SIG-M5 (cell line): ENCODE measurements at regions not wholly inside any gene's neighbourhood (a gene's known extent, or its start where the extent isn't known, plus 50 kb on each side); places are given as distances from the start of the nearest gene placed in this dataset.

ENCODE experiments used
- DNase-seq: peaks from one replicate; lab custom pipeline; 2025; lab: John Stamatoyannopoulos, UW

GRCh38 chr4:106767991-106768390 is 268.1 kb downstream of the DKK2 start:
- DNase-seq = no peak

DNA sequence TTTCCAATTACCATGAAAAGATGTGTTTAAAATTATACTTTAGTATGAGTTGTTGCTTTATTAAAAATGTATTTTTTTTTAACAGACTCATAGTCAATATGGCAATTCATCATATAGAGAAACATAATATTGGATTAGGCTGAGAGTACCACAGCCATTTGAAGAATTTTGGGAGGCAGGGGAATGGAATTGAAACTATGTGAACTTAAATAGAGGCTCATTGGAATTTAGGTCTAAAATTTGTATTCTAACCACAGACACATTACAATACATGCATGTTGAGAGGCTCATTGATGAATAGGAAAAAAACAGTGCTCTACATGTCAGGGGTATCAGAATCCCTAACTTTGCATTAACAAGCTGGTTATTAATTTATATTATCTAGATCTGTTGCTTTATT is 269.6 kb downstream of the DKK2 start:
- no peak for DNase-seq

DNA sequence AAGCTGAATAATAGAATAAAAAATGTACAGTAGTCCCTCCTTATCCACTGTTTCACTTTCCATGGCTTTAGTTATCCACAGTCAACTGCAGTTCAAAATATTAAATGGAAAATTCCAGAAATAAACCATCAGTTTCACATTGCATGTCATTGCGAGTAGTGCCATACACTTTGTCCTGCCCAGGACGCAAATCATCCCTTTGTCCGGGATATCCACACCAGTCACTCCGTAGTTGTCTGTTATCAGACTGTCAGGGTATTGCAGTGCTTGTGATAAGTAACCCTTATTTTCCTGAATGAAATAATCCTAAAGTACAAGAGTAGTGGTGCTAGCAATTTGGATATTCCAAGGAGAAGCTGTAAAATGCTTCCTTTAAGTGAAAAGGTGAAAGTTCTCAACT is 271.3 kb downstream of the DKK2 start:
- no peak for DNase-seq

GRCh38 chr4:106762666-106763443 is 273.3 kb downstream of the DKK2 start:
- no peak for DNase-seq

DNA sequence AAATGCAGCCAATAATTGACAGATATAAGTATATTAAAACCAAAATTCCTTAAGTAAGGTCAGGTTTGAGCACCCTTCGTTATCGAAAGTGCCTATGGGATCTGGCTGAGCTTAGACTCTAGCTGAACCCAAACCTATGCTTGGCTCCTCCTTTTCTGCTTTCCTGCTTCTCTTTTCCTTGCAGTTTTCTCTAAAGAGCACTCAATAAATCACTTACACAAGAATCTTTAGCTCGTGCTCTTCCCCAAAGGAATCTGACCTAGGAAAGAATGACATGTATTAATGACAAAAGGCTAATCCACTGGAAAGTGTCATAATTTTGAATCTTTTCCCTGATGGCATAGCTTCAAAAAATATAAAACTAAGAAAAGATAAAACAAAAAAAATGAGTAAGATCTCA is 282.7 kb downstream of the DKK2 start:
- no peak for DNase-seq

GRCh38 chr4:106746451-106746850 is 289.7 kb downstream of the DKK2 start:
- DNase-seq = peak; percentile 20

DNA sequence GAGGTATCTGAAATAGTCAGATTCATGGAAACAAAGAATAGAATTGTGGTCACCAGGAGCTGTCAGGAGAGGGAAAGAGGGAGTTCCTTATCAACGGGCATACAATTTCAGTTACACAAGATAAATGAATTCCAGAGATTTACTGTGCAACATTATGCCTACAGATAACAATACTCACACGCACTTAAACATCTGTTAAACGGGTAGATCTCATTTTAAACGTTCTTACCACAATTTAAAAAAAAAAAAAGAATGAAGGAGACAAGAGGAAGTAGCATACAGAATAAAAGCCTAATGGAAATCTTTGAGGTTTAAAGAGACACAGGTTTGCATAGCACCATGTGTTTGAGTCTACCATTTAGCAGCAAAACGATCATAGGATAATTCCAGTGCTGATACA is 298.0 kb downstream of the DKK2 start:
- DNase-seq = no peak

DNA sequence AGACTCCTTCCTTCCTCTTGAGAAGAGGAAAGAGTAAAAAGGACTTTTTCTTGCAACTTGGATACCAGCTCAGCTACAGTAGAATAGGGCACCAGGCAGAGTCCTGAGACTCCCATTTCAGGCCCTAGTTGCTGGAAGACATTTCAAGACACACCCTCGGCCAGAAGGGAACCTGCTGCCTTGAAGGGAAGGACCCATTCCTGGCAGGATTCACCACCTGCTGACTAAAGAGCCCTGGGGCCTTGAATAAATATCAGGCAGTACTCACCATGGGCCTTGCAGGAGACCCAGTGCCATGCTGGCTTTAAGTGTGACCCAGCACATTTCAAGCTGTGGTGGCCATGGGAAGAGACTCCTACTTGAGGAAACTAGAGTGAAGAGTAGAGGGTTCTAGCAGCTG is 317.6 kb downstream of the DKK2 start:
- no peak for DNase-seq

GRCh38 chr4:106717091-106717490 is 319.0 kb downstream of the DKK2 start:
- DNase-seq = no peak

GRCh38 chr4:106715825-106716224 is 320.3 kb downstream of the DKK2 start:
- DNase-seq = no peak

DNA sequence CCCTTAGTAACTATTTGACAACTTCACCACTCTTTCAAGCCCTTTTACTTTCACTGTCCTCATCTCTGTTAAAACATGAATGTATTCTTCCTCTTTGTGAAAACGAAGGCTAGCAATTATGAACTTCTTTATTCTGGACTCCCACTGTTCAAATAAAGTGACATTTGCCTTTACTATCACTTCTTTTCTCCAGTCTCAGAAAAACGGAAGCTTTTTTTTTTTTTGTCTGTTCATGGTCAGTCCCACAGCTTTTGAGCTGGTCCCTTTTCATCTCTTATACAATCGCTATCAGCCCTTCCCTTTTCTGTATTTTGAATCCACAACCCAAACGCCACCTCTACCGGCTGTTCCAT is 327.7 kb downstream of the DKK2 start:
- peak; percentile 12 for DNase-seq

DNA sequence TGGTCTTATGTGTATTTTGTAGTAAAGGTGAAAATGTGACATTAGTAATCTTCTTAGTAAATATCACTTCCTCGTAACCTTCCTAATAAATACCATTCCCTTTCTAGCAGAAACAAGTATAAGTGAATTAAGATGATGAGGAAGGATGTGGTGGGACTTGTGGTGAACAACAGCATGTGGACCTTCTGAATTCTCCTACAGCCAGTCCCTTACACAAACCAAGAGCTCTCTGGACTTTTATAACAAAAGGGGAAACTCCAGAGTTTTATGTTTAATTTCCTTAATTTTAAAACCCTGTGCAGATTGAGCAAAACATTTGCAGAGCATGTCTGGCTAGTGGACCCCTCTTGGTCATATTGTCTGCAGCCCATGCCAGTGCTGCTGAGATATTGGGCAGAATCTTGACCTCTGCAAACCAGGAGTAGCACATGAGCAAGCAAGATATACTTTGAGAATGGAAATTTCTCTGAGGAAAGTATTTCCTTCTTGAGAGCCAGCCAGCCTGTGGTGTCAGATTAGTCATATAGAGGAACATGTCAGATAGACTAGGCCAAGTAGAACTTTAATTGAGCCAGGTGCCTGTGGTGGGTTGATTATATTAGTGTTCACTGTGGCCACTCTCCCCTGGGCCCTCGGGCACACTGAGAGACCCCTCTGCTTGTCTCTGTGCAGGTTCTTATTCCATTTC is 328.2 kb downstream of the DKK2 start:
- DNase-seq = no peak

DNA sequence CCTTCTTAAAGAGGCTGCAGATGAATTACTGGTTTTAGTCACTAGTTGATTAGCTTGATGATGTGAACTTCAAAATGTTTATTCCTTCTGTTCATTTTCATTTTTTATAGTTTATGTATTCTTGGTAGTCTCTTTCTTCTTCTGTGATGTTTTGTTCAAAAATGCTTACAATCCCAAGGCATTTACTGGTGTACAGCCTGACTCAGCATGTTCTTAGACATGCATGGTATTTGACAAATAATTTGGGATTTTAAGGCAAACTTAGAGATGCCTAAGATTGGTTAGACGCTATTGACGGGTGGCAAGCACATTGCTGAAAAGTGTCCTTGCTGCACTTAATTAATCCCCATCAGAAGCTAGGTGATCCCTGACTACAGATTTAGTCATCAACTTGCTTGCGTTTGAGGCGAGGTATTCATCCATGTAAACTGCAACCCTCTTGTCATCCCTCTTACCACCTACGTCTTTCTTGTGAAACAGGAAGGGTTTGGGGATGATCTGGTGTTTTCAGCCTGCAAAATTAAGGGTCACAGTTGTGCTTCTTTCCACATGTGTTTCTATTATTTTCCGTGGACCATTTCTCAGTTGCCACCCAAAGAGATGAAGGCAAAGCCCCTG is 331.8 kb downstream of the DKK2 start:
- DNase-seq = no peak

DNA sequence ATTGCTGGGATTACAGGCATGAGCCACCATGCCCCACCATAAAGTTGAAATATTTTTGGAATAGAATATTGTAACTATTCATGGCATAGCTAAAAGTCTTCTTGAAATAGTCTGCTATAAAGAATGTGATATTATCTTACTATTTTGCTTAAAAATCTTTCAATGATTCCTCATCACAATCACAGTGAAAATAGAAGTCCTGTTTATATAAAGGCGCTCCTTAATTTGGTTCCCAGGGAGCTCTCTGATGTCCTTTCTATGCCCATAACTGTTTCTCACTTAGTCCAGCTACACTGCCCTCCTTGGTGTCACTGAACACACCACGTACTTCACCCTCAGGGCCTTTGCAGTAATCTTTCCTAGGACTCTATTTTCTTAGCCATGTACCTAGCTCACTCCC is 331.7 kb upstream of the GIMD1 start:
- no peak for DNase-seq

DNA sequence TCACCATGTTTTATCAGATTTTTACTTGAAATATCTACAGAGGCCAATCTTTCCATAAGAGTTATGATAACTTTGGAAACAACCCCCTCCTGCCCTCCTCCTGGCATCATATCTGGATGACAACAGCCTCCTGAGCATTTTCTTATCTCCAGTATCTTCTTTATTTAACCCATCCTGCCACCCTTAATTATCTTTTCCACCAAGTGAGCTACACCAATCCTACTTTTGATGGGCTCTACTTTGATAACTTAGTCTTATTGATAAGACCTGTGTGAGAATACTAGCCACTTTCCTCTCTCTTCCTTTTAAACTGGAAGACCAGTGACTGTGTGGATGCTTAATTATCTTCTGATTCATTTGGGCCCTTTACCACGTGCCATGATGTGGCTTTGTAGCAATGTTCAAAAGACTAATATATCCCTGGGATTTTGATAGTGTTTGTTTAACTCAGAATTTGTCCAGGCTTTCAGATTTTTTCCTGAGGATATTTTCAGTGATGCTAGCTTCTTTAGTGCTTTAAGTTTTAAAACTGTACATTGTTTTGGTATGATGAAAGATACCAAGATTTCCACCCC is 330.1 kb upstream of the GIMD1 start:
- no peak for DNase-seq

GRCh38 chr4:106695501-106696262 is 327.1 kb upstream of the GIMD1 start:
- no peak for DNase-seq

DNA sequence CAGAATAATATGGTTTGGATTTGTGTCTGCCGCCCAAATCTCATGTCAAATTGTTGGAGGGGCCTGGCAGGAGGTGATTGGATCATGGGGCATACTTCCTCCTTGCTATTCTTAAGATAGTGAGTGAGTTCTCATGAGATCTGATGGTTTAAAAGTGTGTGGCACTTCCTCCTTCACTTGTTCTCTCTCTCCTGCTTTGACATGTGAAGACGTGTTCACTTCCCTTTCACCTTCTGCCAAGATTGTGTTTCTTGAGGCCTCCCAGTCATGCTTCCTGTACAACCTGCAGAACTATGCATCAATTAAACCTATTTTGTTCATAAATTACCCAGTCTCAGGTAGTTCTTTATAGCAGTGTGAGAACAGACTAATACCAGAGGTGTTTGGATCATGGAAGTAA is 325.7 kb upstream of the GIMD1 start:
- DNase-seq = no peak

- DNase-seq = no peak
Observed at GRCh38 chr4:106691749-106692148, 323.2 kb upstream of the GIMD1 start.

DNA sequence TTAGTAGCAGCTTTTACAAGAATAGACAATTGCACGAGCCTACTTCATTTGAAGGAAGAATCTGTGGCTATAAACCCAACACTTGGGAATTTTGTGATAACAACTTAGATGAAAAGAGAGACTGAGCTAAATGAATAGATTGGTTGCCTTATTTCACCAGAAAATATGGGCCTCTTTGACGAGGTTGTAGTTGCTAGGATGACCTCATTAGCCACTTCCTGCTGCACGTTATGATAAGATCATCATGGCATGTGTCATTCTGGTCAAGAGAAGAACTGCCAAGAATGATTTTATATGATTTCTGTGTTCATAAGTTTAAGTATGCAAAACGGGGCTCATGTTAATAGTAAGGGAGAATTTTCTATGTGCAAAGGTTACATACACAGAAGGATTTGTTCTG is 321.9 kb upstream of the GIMD1 start:
- peak; percentile 2 for DNase-seq

GRCh38 chr4:106687026-106687425 is 318.4 kb upstream of the GIMD1 start:
- no peak for DNase-seq

DNA sequence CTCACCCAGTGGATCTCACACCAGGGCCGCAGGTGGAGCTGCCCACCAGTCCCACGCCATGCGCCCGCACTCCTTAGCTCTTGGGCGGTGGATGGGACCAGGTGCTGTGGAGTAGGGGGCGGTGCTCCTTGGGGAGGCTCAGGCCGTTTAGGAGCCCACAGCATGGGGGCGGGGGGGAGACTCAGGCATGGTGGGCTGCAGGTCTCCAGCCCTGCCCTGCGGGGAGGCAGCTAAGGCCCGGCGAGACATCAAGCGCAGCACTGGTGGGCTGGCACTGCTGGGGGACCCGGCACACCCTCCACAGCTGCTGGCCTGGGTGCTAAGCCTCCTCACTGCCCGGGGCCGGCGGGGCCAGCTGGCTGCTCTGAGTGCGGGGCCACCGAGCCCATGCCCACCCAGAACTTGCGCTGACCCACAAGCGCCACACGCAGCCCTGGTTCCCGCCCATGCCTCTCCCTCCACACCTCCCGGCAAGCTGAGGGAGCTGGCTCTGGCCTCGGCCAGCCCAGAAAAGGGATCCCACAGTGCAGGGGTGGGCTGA is 312.9 kb upstream of the GIMD1 start:
- DNase-seq = no peak

DNA sequence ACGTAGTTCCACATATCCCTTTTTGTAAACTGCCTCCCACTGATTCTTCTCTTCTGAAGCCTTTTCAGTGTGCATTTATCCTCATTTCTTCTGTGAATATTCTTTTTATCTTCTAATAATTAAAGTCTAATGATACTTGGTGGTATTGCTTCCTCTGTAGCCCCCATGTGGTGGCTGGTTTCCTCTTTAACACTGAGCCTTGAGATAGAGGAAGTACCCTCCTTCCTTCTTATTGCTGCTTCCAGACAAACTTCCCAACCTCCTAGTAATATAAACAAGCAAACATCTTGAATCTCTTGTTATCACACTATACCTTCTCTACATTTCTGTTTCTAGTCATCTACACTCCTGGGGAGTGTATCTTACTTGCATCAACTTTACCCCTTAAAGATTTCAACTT is 310.5 kb upstream of the GIMD1 start:
- no peak for DNase-seq
